H1 (cell line): ENCODE measurements at regions not wholly inside any gene's neighbourhood (a gene's known extent, or its start where the extent isn't known, plus 50 kb on each side); places are given as distances from the start of the nearest gene placed in this dataset.

Experiments
- CTCF ChIA-PET: fragments of 300-600 bp; sonication (Branson Sonifier 250); formaldehyde crosslinking; loops from one replicate; lab custom pipeline; 2021; ENCODE audit not compliant: partially characterized antibody; lab: Charles Lee
- POLR2A ChIA-PET: fragments of 300-600 bp; sonication (Branson Sonifier 250); formaldehyde crosslinking; loops from one replicate; lab custom pipeline; 2021; ENCODE audit warnings: inconsistent platforms; ENCODE audit not compliant: partially characterized antibody; lab: Charles Lee
- DNase-seq, 2 experiments: peaks; one replicate each; pipeline versions ENCODE4 v3.0.0 to v3.0.0-alpha.2; 2010 to 2022; ENCODE audit warnings: low spot score in 2 of 2, low read depth in 1 of 2, mixed read lengths in 1 of 2
- FAIRE-seq: peaks from 2 replicates; lab custom pipeline; 2011; peaks lifted over from hg19 to GRCh38; lab: Jason Lieb, UNC
- H2AFZ ChIP-seq: 2 replicates; pipeline ENCODE4 v1.8.1; 2012; ENCODE audit warnings: low read length, inconsistent platforms
- H2AK5ac ChIP-seq: 2 replicates; pipeline ENCODE4 v1.6.1; 2013; ENCODE audit warnings: low read depth, low read length
- H2BK120ac ChIP-seq: replicated peaks from 2 replicates; pipeline ENCODE3; 2013; ENCODE audit warnings: low read depth, low read length, inconsistent platforms
- H2BK12ac ChIP-seq: 2 replicates; pipeline ENCODE4 v1.6.1; 2013; ENCODE audit warnings: low read depth, low read length
- H2BK15ac ChIP-seq: 2 replicates; pipeline ENCODE4 v1.6.1; 2013; ENCODE audit warnings: low read length
- H2BK20ac ChIP-seq: 2 replicates; pipeline ENCODE4 v1.6.1; 2013; ENCODE audit warnings: low read length
- H2BK5ac ChIP-seq: 2 replicates; pipeline ENCODE4 v1.6.1; 2013; ENCODE audit warnings: low read depth, low read length
- H3K14ac ChIP-seq: 2 replicates; pipeline ENCODE4 v1.6.1; 2013; ENCODE audit warnings: inconsistent platforms; ENCODE audit not compliant: insufficient read length
- H3K18ac ChIP-seq: 2 replicates; pipeline ENCODE4 v1.6.1; 2013; ENCODE audit warnings: low read length; ENCODE audit errors: extremely low read depth
- H3K23ac ChIP-seq: 2 replicates; pipeline ENCODE4 v1.6.1; 2013; ENCODE audit warnings: inconsistent platforms; ENCODE audit not compliant: insufficient read length
- H3K23me2 ChIP-seq: 2 replicates; pipeline ENCODE4 v1.6.1; 2013; ENCODE audit warnings: low read depth, low read length
- H3K27ac ChIP-seq: 2 replicates; pipeline ENCODE4 v1.6.1; 2011; ENCODE audit warnings: low read depth, low read length, inconsistent platforms
- H3K27me3 ChIP-seq, 4 experiments: replicated peaks in 1 of 4; 1 replicate in 1 of 4; 2 replicates in 3 of 4; pipeline versions ENCODE4 v1.6.1 to v1.8.1; 2011 to 2013; ENCODE audit warnings: low read length in 3 of 4, mild to moderate bottlenecking in 3 of 4, inconsistent platforms in 2 of 4, mixed read lengths in 2 of 4, moderate library complexity in 1 of 4; ENCODE audit not compliant: control insufficient read depth in 3 of 4, insufficient read depth in 3 of 4; ENCODE audit errors: extremely low read depth in 1 of 4
- H3K36me3 ChIP-seq, 4 experiments: 2 replicates each; pipeline versions ENCODE4 v1.6.1 to v1.8.1; 2011 to 2013; ENCODE audit warnings: mild to moderate bottlenecking in 4 of 4, low read length in 3 of 4, moderate library complexity in 2 of 4, control low read depth in 1 of 4, inconsistent platforms in 1 of 4; ENCODE audit not compliant: insufficient read depth in 4 of 4, control insufficient read depth in 2 of 4
- H3K4ac ChIP-seq: replicated peaks from 2 replicates; pipeline ENCODE3; 2013; ENCODE audit warnings: low read length, low read depth, mixed read lengths, inconsistent platforms; ENCODE audit not compliant: insufficient read length
- H3K4me1 ChIP-seq, 4 experiments: replicated peaks in 1 of 4; 1 replicate in 1 of 4; 2 replicates in 3 of 4; pipeline versions ENCODE4 v1.6.1 to v1.8.1; 2011 to 2013; ENCODE audit warnings: low read length in 3 of 4, inconsistent platforms in 2 of 4, mixed read lengths in 1 of 4; ENCODE audit not compliant: insufficient read depth in 4 of 4, control insufficient read depth in 3 of 4
- H3K4me2 ChIP-seq, 2 experiments: 2 replicates each; pipeline versions ENCODE4 v1.6.1 to v1.8.1; 2011 to 2013; ENCODE audit warnings: low read depth in 2 of 2, low read length in 2 of 2, control low read depth in 1 of 2, inconsistent platforms in 1 of 2, mild to moderate bottlenecking in 1 of 2; ENCODE audit not compliant: insufficient read depth in 1 of 2
- H3K4me3 ChIP-seq, 4 experiments: fragments of 200-600, 300-600 bp in 1 of 4; sonication (generic), shearing (Covaris generic), sonication (Bioruptor Twin) in 1 of 4; 2 replicates each; pipeline versions ENCODE4 v1.5.1 to v1.8.1; 2011 to 2016; ENCODE audit warnings: low read length in 4 of 4, low read depth in 3 of 4, control low read depth in 2 of 4, inconsistent platforms in 2 of 4, mild to moderate bottlenecking in 2 of 4, mixed read lengths in 1 of 4, moderate library complexity in 1 of 4; ENCODE audit not compliant: insufficient read depth in 2 of 4; ENCODE audit errors: extremely low read depth in 1 of 4
- H3K56ac ChIP-seq: replicated peaks from 2 replicates; pipeline ENCODE3; 2013; ENCODE audit warnings: low read depth, mild to moderate bottlenecking, mixed read lengths, low read length, inconsistent platforms; ENCODE audit not compliant: insufficient read length
- H3K79me1 ChIP-seq: 2 replicates; pipeline ENCODE4 v1.6.1; 2013; ENCODE audit warnings: low read depth, low read length, control low read depth
- H3K79me2 ChIP-seq, 2 experiments: 2 replicates each; pipeline versions ENCODE4 v1.6.1 to v1.8.1; 2012 to 2013; ENCODE audit warnings: low read length in 2 of 2, mild to moderate bottlenecking in 2 of 2, inconsistent platforms in 1 of 2; ENCODE audit not compliant: insufficient read depth in 2 of 2, control insufficient read depth in 1 of 2
- H3K9ac ChIP-seq, 4 experiments: replicated peaks in 1 of 4; 1 replicate in 1 of 4; 2 replicates in 3 of 4; pipeline versions ENCODE4 v1.6.1 to v1.8.1; 2011 to 2013; ENCODE audit warnings: low read depth in 3 of 4, low read length in 3 of 4, control low read depth in 2 of 4, mild to moderate bottlenecking in 2 of 4, moderate library complexity in 2 of 4, inconsistent platforms in 1 of 4; ENCODE audit errors: extremely low read depth in 1 of 4
- H3K9me3 ChIP-seq, 2 experiments: 2 replicates each; pipeline versions ENCODE4 v1.6.1 to v1.8.1; 2012 to 2013; ENCODE audit warnings: mild to moderate bottlenecking in 2 of 2, moderate library complexity in 2 of 2, control low read depth in 1 of 2, inconsistent platforms in 1 of 2, low read depth in 1 of 2, low read length in 1 of 2, mixed read lengths in 1 of 2; ENCODE audit not compliant: insufficient read depth in 2 of 2
- H4K20me1 ChIP-seq, 2 experiments: replicated peaks in 1 of 2; 2 replicates each; pipeline versions ENCODE3 to v1.8.1; 2011 to 2013; ENCODE audit warnings: inconsistent platforms in 2 of 2, low read length in 2 of 2, mild to moderate bottlenecking in 1 of 2; ENCODE audit not compliant: insufficient read depth in 2 of 2, control insufficient read depth in 1 of 2
- H4K5ac ChIP-seq: 2 replicates; pipeline ENCODE4 v1.6.1; 2013; ENCODE audit warnings: low read length, low read depth, mixed read lengths, inconsistent platforms; ENCODE audit not compliant: insufficient read length
- H4K8ac ChIP-seq: 2 replicates; pipeline ENCODE4 v1.8.0; 2013; ENCODE audit warnings: mild to moderate bottlenecking, moderate library complexity, low read length, inconsistent platforms; ENCODE audit not compliant: insufficient read depth; ENCODE audit errors: extremely low read depth
- H4K91ac ChIP-seq: replicated peaks from 2 replicates; pipeline ENCODE3; 2013; ENCODE audit warnings: low read length, mixed read lengths, inconsistent platforms; ENCODE audit not compliant: insufficient read length
- BRCA1 ChIP-seq: IDR thresholded peaks from 2 replicates; pipeline ENCODE4 v1.6.1; 2012; ENCODE audit warnings: low read depth, low read length, improper control_type of control experiment
- GABPA ChIP-seq: IDR thresholded peaks from 2 replicates; pipeline ENCODE4 v1.6.1; 2011; ENCODE audit warnings: mild to moderate bottlenecking, low read length, moderate library complexity, borderline replicate concordance; ENCODE audit not compliant: insufficient read depth
- KDM4A ChIP-seq: IDR thresholded peaks from one replicate; pipeline ENCODE4 v1.7.1; 2012; ENCODE audit warnings: low read depth, mild to moderate bottlenecking, moderate library complexity, low read length, inconsistent platforms; ENCODE audit not compliant: severe bottlenecking
- KDM5A ChIP-seq: fragments of 200-600 bp; IDR thresholded peaks from 2 replicates; pipeline ENCODE4 v1.7.1; 2012; ENCODE audit warnings: mild to moderate bottlenecking, low read length, inconsistent platforms, mixed read lengths
- MAFK ChIP-seq: IDR thresholded peaks from 2 replicates; pipeline ENCODE4 v1.6.1; 2012; ENCODE audit warnings: low read depth, mild to moderate bottlenecking, improper control_type of control experiment, low read length
- SAP30 ChIP-seq: fragments of 300-600 bp; sonication (generic); IDR thresholded peaks from 2 replicates; pipeline ENCODE4 v1.7.1; 2012; ENCODE audit warnings: low read length, moderate library complexity, mild to moderate bottlenecking, inconsistent platforms; ENCODE audit not compliant: insufficient read depth, insufficient replicate concordance
- TAF7 ChIP-seq: optimal IDR thresholded peaks from 2 replicates; pipeline ENCODE3; 2011; ENCODE audit warnings: low read depth, mild to moderate bottlenecking, inconsistent platforms, low read length, moderate library complexity, borderline replicate concordance
- YY1 ChIP-seq: IDR thresholded peaks from 2 replicates; pipeline ENCODE4 v1.6.1; 2011; ENCODE audit warnings: low read depth, mild to moderate bottlenecking, low read length
- ZNF274 ChIP-seq: IDR thresholded peaks from 2 replicates; pipeline ENCODE4 v1.7.0; 2012; ENCODE audit warnings: low read length, borderline replicate concordance; ENCODE audit errors: extremely low read depth
- WGBS, 2 experiments: shearing (Covaris generic) in 1 of 2; methylation state at CpG; one replicate each; pipeline versions ENCODE4 v1.1.6 to v1.1.7; 2013 to 2015; ENCODE audit warnings: low lambda C conversion rate in 2 of 2, mixed read lengths in 2 of 2, inconsistent platforms in 1 of 2, low coverage in 1 of 2, missing lambda C conversion rate in 1 of 2; ENCODE audit not compliant: insufficient replicate concordance in 2 of 2, insufficient coverage in 1 of 2, insufficient read length in 1 of 2; ENCODE audit errors: extremely low coverage in 1 of 2, missing lambda C conversion rate in 1 of 2; 5-methylcytosine and 5-hydroxymethylcytosine counted together

GRCh38 chr2:177072090-177072489 is 140.5 kb upstream of the HNRNPA3 start:
- Histone ChIP-seq H4K20me1 (no peaks in the 10 kb centered on the region), H3K4me3 (no peak overlapping the region), H2BK120ac (no peak overlapping the region), H2AFZ (no peak overlapping the region), H3K4ac (no peak overlapping the region), H3K9ac (no peak overlapping the region), H2BK12ac (no peak overlapping the region), H3K4me2 (no peak overlapping the region), H2BK20ac (no peak overlapping the region), H3K56ac (no peak overlapping the region), H2BK5ac (no peak overlapping the region), H3K4me1 (peaks cover 0 to 4% (median 2%) of the 10 kb centered on the region in 4 experiments; a peak in 3 of 7 replicates), H2BK15ac (no peak overlapping the region), H4K5ac (no peak overlapping the region), H3K23ac (no peak overlapping the region), H3K18ac (no peak overlapping the region), H4K91ac (no peak overlapping the region), H4K8ac (no peak overlapping the region), H3K36me3 (no peaks in the 10 kb centered on the region), H3K23me2 (peaks cover 4% of the 10 kb centered on the region; the same call in 1 of the 2 replicates), H3K79me1 (no peaks in the 10 kb centered on the region), H3K79me2 (no peaks in the 10 kb centered on the region), H3K27me3 (no peaks in the 10 kb centered on the region), H3K9me3 (no peaks in the 10 kb centered on the region), H3K14ac (no peak overlapping the region), H2AK5ac (no peak overlapping the region), H3K27ac (no peak overlapping the region)
- no peak for TF ChIP-seq ZNF274
- no peak for TF ChIP-seq KDM4A
- no peak for TF ChIP-seq YY1
- no peak for TF ChIP-seq GABPA
- TF ChIP-seq MAFK = no peak
- no peak for TF ChIP-seq TAF7
- no peak for TF ChIP-seq SAP30
- TF ChIP-seq KDM5A = no peak
- no peak for TF ChIP-seq BRCA1
- WGBS, 2 experiments = 88% methylated on average over 2 of the region's 2 CpGs; no CpG with 5 or more reads in 1 of the 2 experiments
- no peak for FAIRE-seq
- ChIA-PET POLR2A (no interaction called here), CTCF (interaction anchor here (0.7 to 1.5 kb wide), 3 partner anchors 9 to 262 kb away, joined by 3 to 6 read pairs (median 4); no protein-coding TSS in a partner anchor)
- no peak for DNase-seq
